Urinary bladder (tissue), 3 donors: ENCODE measurements at regions not wholly inside any gene's neighbourhood (a gene's known extent, or its start where the extent isn't known, plus 50 kb on each side); places are given as distances from the start of the nearest gene placed in this dataset.
"Not testable (repeated sequence)": the region's sequence is repeated elsewhere in the genome, so short reads cannot be mapped to it uniquely, and the experiment has no call there.

Experiments
- DNase-seq: peaks from one replicate; pipeline ENCODE4 v3.0.0-alpha.2; 2015; ENCODE audit errors: extremely low spot score
- H3K27ac ChIP-seq: one replicate; pipeline ENCODE4 v1.5.1; 2013; ENCODE audit warnings: low read depth, mild to moderate bottlenecking, moderate library complexity
- H3K36me3 ChIP-seq: one replicate; pipeline ENCODE4 v1.6.1; 2013; ENCODE audit warnings: mild to moderate bottlenecking, moderate library complexity; ENCODE audit not compliant: insufficient read depth
- H3K4me1 ChIP-seq: one replicate; pipeline ENCODE4 v1.6.1; 2013; ENCODE audit warnings: mild to moderate bottlenecking, moderate library complexity; ENCODE audit not compliant: insufficient read depth
- H3K4me3 ChIP-seq: one replicate; pipeline ENCODE4 v1.5.1; 2013; ENCODE audit warnings: low read depth, low read length
- WGBS: extraction: QIAGEN DNeasy Blood & Tissue Kit; methylation state at CpG from one replicate; pipeline ENCODE4 v1.1.7; 2013; 5-methylcytosine and 5-hydroxymethylcytosine counted together
- donor health status: healthy with polysubstance abuse.
- donor health status: healthy.

- no peak for DNase-seq
- WGBS, result 80% methylated on average over 1 of the region's 1 CpG
- Histone ChIP-seq H3K4me3 (no peak overlapping the region), H3K27ac (no peak overlapping the region), H3K36me3 (no peaks in the 10 kb centered on the region), H3K4me1 (no peaks in the 10 kb centered on the region)
Measured at GRCh38 chr4:111954550-111954949, 190.7 kb upstream of the FAM241A start.

DNA sequence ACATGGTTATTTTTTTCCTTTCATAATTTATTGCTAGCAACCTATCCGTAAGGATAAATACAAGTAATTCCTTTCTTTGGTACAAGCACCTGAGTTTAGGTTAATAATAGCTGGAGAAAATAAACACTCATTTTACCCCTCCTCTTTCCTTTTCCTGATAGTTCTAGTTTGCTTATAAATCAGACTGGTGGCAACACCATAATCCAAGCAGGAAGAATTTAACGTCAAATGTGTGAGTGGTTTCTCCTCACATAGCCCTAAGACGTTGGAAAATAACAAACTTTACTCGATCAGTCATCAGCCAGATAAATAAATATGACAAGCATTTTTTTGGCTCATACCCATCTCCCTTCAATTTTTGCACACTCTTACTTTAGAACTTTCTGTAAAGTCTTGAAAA lies 190.3 kb upstream of the FAM241A start:
- 47% methylated on average over 4 of the region's 4 CpGs for WGBS
- H3K27ac ChIP-seq, result no peak overlapping the region
- H3K4me3 ChIP-seq, result no peak overlapping the region
- H3K36me3 ChIP-seq, result no peaks in the 10 kb centered on the region
- no peaks in the 10 kb centered on the region for H3K4me1 ChIP-seq
- no peak for DNase-seq

- DNase-seq, result no peak
- Histone ChIP-seq H3K27ac (no peak overlapping the region), H3K4me1 (no peaks in the 10 kb centered on the region), H3K4me3 (no peak overlapping the region), H3K36me3 (no peaks in the 10 kb centered on the region)
- 54% methylated on average over 3 of the region's 3 CpGs for WGBS
Measured at GRCh38 chr4:111957116-111957515, 188.1 kb upstream of the FAM241A start.

DNA sequence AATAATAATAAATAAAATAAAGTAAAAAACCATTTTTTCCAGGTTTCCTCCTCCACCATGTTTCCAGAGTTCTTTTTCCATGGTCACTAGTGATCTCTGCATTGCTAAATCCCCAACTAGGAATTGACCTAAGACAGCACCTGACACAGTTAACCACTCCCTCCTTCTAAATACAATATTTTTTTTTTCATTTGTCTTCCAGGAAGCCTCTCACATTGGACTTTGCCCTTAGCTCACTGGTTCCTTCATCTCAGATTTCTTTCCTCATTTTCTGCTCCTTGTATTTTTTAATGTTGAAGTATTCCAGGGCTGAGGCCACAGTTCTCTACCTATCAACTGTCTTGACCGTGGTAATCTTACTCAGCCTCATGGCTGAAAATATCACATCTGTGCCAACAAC lies 187.3 kb upstream of the FAM241A start:
- H3K27ac ChIP-seq, result no peak overlapping the region
- 51% methylated on average over 1 of the region's 1 CpG for WGBS
- H3K4me3 ChIP-seq, result no peak overlapping the region
- H3K4me1 ChIP-seq, result no peaks in the 10 kb centered on the region
- H3K36me3 ChIP-seq, result no peaks in the 10 kb centered on the region
- DNase-seq, result no peak

DNA sequence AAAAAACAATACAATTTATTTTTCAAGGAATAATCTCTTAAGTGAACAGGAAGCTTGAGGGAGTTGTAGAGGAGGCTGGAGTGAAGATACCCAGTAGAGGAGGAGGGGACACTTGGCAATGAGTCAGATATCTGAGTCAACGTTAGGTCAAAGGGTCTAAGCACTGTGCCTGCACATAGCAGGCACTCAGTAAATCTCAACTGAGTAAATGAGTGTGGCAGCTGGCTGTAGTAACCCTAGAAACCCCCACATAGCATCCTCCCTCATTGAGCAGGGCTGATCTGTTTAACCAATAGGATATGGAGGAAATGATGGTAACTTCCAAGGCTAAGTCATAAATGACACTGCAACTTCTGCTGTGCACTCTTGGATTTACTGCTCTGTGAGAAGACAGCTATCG lies 186.0 kb upstream of the FAM241A start:
- Histone ChIP-seq H3K27ac (no peak overlapping the region), H3K4me3 (no peak overlapping the region), H3K4me1 (no peaks in the 10 kb centered on the region), H3K36me3 (no peaks in the 10 kb centered on the region)
- DNase-seq, result no peak
- 62% methylated on average over 2 of the region's 2 CpGs for WGBS

DNA sequence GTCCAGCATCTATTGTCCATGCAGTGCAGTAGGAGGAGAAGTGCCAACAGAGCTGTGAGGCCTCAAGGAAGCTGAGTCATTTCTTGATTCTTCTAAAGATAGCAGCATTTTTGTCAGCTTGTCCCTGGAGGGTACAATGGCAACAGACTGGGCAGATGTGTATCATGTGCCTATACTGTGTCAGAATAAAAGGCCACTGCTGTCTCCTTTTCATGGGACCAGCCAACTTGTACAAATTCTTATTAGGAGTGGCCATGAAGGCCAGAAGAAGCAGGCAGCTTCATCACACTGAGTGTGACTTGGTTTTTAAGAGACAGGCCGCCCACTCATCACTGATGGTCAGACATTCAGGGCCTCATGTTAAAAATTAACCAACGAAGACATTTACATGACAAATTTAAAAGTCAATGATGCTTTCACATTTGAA lies 185.0 kb upstream of the FAM241A start:
- WGBS, result 93% methylated on average over 2 of the region's 2 CpGs
- Histone ChIP-seq H3K4me1 (no peaks in the 10 kb centered on the region), H3K4me3 (no peak overlapping the region), H3K27ac (no peak overlapping the region), H3K36me3 (no peaks in the 10 kb centered on the region)
- DNase-seq, result no peak

GRCh38 chr4:111961026-111961425 lies 184.2 kb upstream of the FAM241A start:
- DNase-seq, H3K4me3 ChIP-seq, H3K4me1 ChIP-seq, H3K27ac ChIP-seq, H3K36me3 ChIP-seq: not testable (repeated sequence)
- 73% methylated on average over 5 of the region's 5 CpGs for WGBS

DNA sequence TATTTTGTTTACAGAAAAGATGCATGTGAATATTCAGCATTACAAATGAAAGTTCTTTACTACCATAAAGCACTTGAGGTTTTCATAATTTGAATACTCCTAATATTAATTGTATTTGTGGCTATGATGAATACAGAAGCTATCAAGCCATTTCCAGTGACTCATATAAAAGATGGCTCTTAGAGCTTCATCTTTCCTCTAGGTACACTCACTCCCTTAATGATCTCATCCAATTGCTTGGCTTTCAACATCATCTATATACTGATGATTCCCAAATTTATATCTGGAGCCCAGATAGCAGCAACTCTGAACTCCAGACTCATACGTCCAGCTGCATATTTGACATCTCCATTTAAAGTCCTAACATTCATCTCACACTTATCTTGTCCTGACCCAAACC lies 183.4 kb upstream of the FAM241A start:
- no peaks in the 10 kb centered on the region for H3K4me1 ChIP-seq
- no peaks in the 10 kb centered on the region for H3K36me3 ChIP-seq
- DNase-seq, result no peak
- no peak overlapping the region for H3K4me3 ChIP-seq
- WGBS, result 65% methylated on average over 1 of the region's 1 CpG
- no peak overlapping the region for H3K27ac ChIP-seq

- Histone ChIP-seq H3K4me3 (no peak overlapping the region), H3K4me1 (no peaks in the 10 kb centered on the region), H3K36me3 (no peaks in the 10 kb centered on the region), H3K27ac (no peak overlapping the region)
- no peak for DNase-seq
- 67% methylated on average over 5 of the region's 5 CpGs for WGBS
Measured at GRCh38 chr4:111963158-111963700, 182.0 kb upstream of the FAM241A start.

- Histone ChIP-seq H3K4me1 (no peaks in the 10 kb centered on the region), H3K36me3 (no peaks in the 10 kb centered on the region), H3K4me3 (no peak overlapping the region), H3K27ac (no peak overlapping the region)
- 82% methylated on average over 7 of the region's 7 CpGs for WGBS
- no peak for DNase-seq
Measured at GRCh38 chr4:111977419-111977965, 167.8 kb upstream of the FAM241A start.

DNA sequence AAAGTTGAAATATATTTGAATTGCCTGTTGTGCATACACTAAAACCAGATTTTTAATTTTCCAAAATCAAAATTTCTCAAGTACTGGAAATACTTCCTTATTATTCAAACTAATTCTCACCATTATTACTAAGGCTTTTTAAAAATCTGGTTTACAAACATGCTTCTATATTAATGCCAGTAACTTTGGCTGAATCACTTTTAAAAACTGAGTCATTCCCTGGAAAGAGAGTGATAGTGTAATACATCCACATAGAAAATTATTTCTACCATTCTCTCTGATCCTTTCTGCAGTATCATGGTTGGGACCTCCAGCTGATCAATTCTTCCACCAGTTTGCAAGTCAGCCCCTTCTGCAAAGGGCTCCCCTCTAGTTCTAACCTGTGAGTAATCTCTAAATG lies 165.3 kb upstream of the FAM241A start:
- Histone ChIP-seq H3K27ac (no peak overlapping the region), H3K36me3 (no peaks in the 10 kb centered on the region), H3K4me1 (no peaks in the 10 kb centered on the region), H3K4me3 (no peak overlapping the region)
- no peak for DNase-seq

GRCh38 chr4:111982089-111982488 lies 163.2 kb upstream of the FAM241A start:
- H3K27ac ChIP-seq, result no peak overlapping the region
- WGBS, result 98% methylated on average over 1 of the region's 1 CpG
- DNase-seq, result no peak
- no peaks in the 10 kb centered on the region for H3K36me3 ChIP-seq
- H3K4me1 ChIP-seq, result no peaks in the 10 kb centered on the region
- H3K4me3 ChIP-seq, result no peak overlapping the region

DNA sequence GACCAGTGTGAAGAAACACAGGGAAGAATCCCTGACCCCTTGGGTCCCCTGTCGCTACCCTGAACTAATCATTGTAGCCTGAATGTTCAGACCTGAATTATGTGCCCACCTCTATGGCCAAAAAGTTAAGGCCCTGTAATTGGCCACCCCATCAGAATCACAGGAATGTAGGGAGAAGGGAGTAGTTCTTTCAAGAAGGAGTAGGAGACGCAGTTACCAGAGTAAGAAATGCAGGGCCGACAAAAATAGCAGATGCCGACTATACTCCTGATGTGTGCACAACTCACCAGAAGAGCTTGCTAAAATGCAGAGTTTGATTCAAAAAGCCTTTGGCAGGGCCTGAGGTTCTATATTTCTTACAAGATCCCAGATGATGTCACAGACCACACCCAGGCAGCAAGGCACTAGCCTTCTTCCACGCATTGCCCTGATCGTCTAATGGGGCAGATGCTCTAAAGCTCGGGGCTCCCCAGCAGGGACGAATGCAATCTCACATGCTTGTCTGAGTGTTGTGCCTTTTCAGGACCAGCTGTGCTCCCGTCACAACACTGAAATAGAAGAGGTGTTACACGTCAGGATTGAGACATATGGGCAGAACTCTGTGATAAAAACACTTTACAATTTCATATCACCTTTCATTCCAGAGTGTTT lies 161.0 kb upstream of the FAM241A start:
- Histone ChIP-seq H3K27ac (no peak overlapping the region), H3K4me3 (no peak overlapping the region), H3K4me1 (no peaks in the 10 kb centered on the region), H3K36me3 (no peaks in the 10 kb centered on the region)
- WGBS, result 72% methylated on average over 10 of the region's 10 CpGs
- no peak for DNase-seq

DNA sequence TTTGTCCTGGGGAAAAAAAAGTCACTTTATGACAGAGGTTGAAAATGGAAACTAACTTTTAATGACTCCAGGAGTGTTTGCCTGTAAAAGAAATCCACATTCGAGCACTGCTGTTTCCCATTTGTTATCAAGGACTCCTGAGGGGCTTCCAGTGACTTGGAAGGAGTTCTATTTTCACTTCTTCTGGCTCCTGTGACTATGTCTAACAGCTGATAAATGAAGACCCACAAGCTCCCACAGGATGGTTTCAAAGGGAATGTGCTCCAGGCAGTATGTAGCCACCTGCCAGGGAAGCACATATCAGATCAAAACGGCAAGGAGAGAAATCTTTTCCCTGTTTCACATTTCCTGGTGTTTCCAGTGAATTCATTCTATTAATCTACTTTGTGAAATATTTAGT lies 159.8 kb upstream of the FAM241A start:
- 25% methylated on average over 2 of the region's 2 CpGs for WGBS

More for the DNA sequence above, 159.8 kb upstream of the FAM241A start:
- H3K4me1 ChIP-seq, result no peaks in the 10 kb centered on the region
- H3K27ac ChIP-seq, result no peak overlapping the region
- no peak overlapping the region for H3K4me3 ChIP-seq
- H3K36me3 ChIP-seq, result no peaks in the 10 kb centered on the region
- no peak for DNase-seq
